SU-DHL-6 (cell line): ENCODE measurements at regions not wholly inside any gene's neighbourhood (a gene's known extent, or its start where the extent isn't known, plus 50 kb on each side); places are given as distances from the start of the nearest gene placed in this dataset.

Experiments used
- CTCF ChIP-seq: fragments of 200-600 bp; sonication (generic); IDR thresholded peaks from one replicate; pipeline ENCODE4 v1.5.1; 2017; ENCODE audit warnings: antibody characterized with exemption, mild to moderate bottlenecking, low read length, moderate library complexity; ENCODE audit not compliant: insufficient read depth, poor library complexity, severe bottlenecking
- EZH2phosphoT487 ChIP-seq: fragments of 200-600 bp; sonication (generic), shearing (Covaris generic); conservative IDR thresholded peaks from 2 replicates; pipeline ENCODE4 v1.6.1; 2018; ENCODE audit warnings: mild to moderate bottlenecking, antibody characterized with exemption, low read length, moderate library complexity, mixed read lengths

GRCh38 chr7:131095346-131095745 is 232.3 kb upstream of the MKLN1 start:
- TF ChIP-seq CTCF (no peak), EZH2phosphoT487 (no peak)
